AG08395 (cell line): ENCODE measurements at regions not wholly inside any gene's neighbourhood (a gene's known extent, or its start where the extent isn't known, plus 50 kb on each side); places are given as distances from the start of the nearest gene placed in this dataset.
A peak's percentile ranks its signal among the peaks of the same experiment; 100 is the strongest.
"Not testable (repeated sequence)": the region's sequence is repeated elsewhere in the genome, so short reads cannot be mapped to it uniquely, and the experiment has no call there.

ENCODE experiments used
- DNase-seq: peaks from one replicate; pipeline ENCODE4 v3.0.0; 2012; ENCODE audit warnings: mixed read lengths, low spot score

- not testable (repeated sequence) for DNase-seq
Measured at GRCh38 chr2:132068407-132068806, 93.3 kb downstream of the ANKRD30BL start.

GRCh38 chr2:132065391-132065790 lies 96.4 kb downstream of the ANKRD30BL start:
- DNase-seq = not testable (repeated sequence)

GRCh38 chr2:132039609-132040236 lies 122.0 kb downstream of the ANKRD30BL start:
- not testable (repeated sequence) for DNase-seq

GRCh38 chr2:132038883-132039235 lies 122.9 kb downstream of the ANKRD30BL start:
- DNase-seq = not testable (repeated sequence)

- peak; percentile 0 for DNase-seq
Measured at GRCh38 chr2:132038179-132038882, 123.4 kb downstream of the ANKRD30BL start.

- DNase-seq = peak; percentile 1
Measured at GRCh38 chr2:132037527-132038178, 124.1 kb downstream of the ANKRD30BL start.

GRCh38 chr2:132034646-132035045 lies 127.1 kb downstream of the ANKRD30BL start:
- no peak for DNase-seq

- DNase-seq = no peak
Measured at GRCh38 chr2:132033949-132034348, 127.8 kb downstream of the ANKRD30BL start.

- DNase-seq = no peak
Measured at GRCh38 chr2:132033365-132033764, 128.4 kb downstream of the ANKRD30BL start.

GRCh38 chr2:132012046-132012445 lies 149.7 kb downstream of the ANKRD30BL start:
- not testable (repeated sequence) for DNase-seq

- no peak for DNase-seq
Measured at GRCh38 chr2:132009874-132010521, 151.8 kb downstream of the ANKRD30BL start.

GRCh38 chr2:132009177-132009873 lies 152.4 kb downstream of the ANKRD30BL start:
- DNase-seq = no peak

- DNase-seq = not testable (repeated sequence)
Measured at GRCh38 chr2:131990751-131991150, 171.0 kb downstream of the ANKRD30BL start.

- DNase-seq = not testable (repeated sequence)
Measured at GRCh38 chr2:131966671-131967070, 195.1 kb downstream of the ANKRD30BL start.

- no peak for DNase-seq
Measured at GRCh38 chr2:131966256-131966655, 195.5 kb downstream of the ANKRD30BL start.

GRCh38 chr2:131958019-131958609 lies 203.6 kb downstream of the ANKRD30BL start:
- DNase-seq = not testable (repeated sequence)

- DNase-seq = not testable (repeated sequence)
Measured at GRCh38 chr2:131948641-131949040, 213.1 kb downstream of the ANKRD30BL start.

GRCh38 chr2:131923287-131923686 lies 238.5 kb downstream of the ANKRD30BL start:
- not testable (repeated sequence) for DNase-seq

- not testable (repeated sequence) for DNase-seq
Measured at GRCh38 chr2:131922854-131923253, 238.9 kb downstream of the ANKRD30BL start.
